Osteoblast (primary cell): ENCODE measurements at regions not wholly inside any gene's neighbourhood (a gene's known extent, or its start where the extent isn't known, plus 50 kb on each side); places are given as distances from the start of the nearest gene placed in this dataset.

Source experiments
- DNase-seq: peaks from one replicate; pipeline ENCODE4 v3.0.0; 2011; ENCODE audit warnings: low spot score, mixed read lengths; ENCODE audit not compliant: insufficient read length; ENCODE audit errors: missing footprints
- H2AFZ ChIP-seq: 2 replicates; pipeline ENCODE4 v1.6.0; 2011; ENCODE audit warnings: mild to moderate bottlenecking, low read length
- H3K27ac ChIP-seq: 2 replicates; pipeline ENCODE4 v1.5.1; 2011; ENCODE audit warnings: mild to moderate bottlenecking, low read depth, low read length, moderate library complexity
- H3K27me3 ChIP-seq: 2 replicates; pipeline ENCODE4 v1.6.0; 2012; ENCODE audit warnings: mild to moderate bottlenecking, control low read depth, inconsistent platforms, low read length, moderate library complexity; ENCODE audit not compliant: insufficient read depth
- H3K36me3 ChIP-seq: 2 replicates; pipeline ENCODE4 v1.5.1; 2011; ENCODE audit warnings: mild to moderate bottlenecking, low read length, control low read depth, moderate library complexity; ENCODE audit not compliant: insufficient read depth
- H3K4me1 ChIP-seq: 2 replicates; pipeline ENCODE4 v1.5.1; 2011; ENCODE audit warnings: mild to moderate bottlenecking, low read length, control low read depth, moderate library complexity; ENCODE audit not compliant: insufficient read depth
- H3K4me2 ChIP-seq: 2 replicates; pipeline ENCODE4 v1.6.0; 2011; ENCODE audit warnings: mild to moderate bottlenecking, low read length; ENCODE audit not compliant: insufficient read depth
- H3K4me3 ChIP-seq: fragments of 200-600 bp; sonication (generic); 3 replicates; pipeline ENCODE4 v1.5.1; 2012; ENCODE audit warnings: mild to moderate bottlenecking, low read length, inconsistent platforms; ENCODE audit not compliant: insufficient read depth
- H3K79me2 ChIP-seq: 2 replicates; pipeline ENCODE4 v1.6.0; 2012; ENCODE audit warnings: mild to moderate bottlenecking, low read length, control low read depth, inconsistent platforms; ENCODE audit not compliant: insufficient read depth
- H3K9me3 ChIP-seq: 2 replicates; pipeline ENCODE4 v1.5.1; 2011; ENCODE audit warnings: low read depth, low read length, control low read depth
- H4K20me1 ChIP-seq: 2 replicates; pipeline ENCODE4 v1.6.0; 2012; ENCODE audit warnings: mild to moderate bottlenecking, low read length, control low read depth; ENCODE audit not compliant: insufficient read depth
- CTCF ChIP-seq: IDR thresholded peaks from 2 replicates; pipeline ENCODE4 v1.5.1; 2011; ENCODE audit warnings: mild to moderate bottlenecking, low read depth, low read length, moderate library complexity; ENCODE audit errors: extremely low read depth

GRCh38 chrX:139039041-139039440 lies 327.5 kb upstream of the FGF13 start:
- H3K4me3 ChIP-seq = no peak overlapping the region
- TF ChIP-seq CTCF = no peak
- H4K20me1 ChIP-seq = no peaks in the 10 kb centered on the region
- H3K9me3 ChIP-seq = no peaks in the 10 kb centered on the region
- no peak for DNase-seq
- H3K27me3 ChIP-seq = no peaks in the 10 kb centered on the region
- no peaks in the 10 kb centered on the region for H3K79me2 ChIP-seq
- H3K4me1 ChIP-seq = no peaks in the 10 kb centered on the region
- H3K27ac ChIP-seq = no peak overlapping the region
- H3K36me3 ChIP-seq = no peaks in the 10 kb centered on the region
- H2AFZ ChIP-seq = no peak overlapping the region
- no peak overlapping the region for H3K4me2 ChIP-seq

- Histone ChIP-seq H3K27ac (no peak overlapping the region), H2AFZ (no peak overlapping the region), H3K4me1 (no peaks in the 10 kb centered on the region), H3K9me3 (no peaks in the 10 kb centered on the region), H3K4me2 (no peak overlapping the region), H4K20me1 (no peaks in the 10 kb centered on the region), H3K79me2 (no peaks in the 10 kb centered on the region), H3K36me3 (no peaks in the 10 kb centered on the region), H3K27me3 (no peaks in the 10 kb centered on the region), H3K4me3 (no peak overlapping the region)
- no peak for TF ChIP-seq CTCF
- no peak for DNase-seq
These were observed 315.3 kb upstream of the FGF13 start for GRCh38 chrX:139026811-139027210.

GRCh38 chrX:139026406-139026805 lies 314.9 kb upstream of the FGF13 start:
- H2AFZ ChIP-seq = no peak overlapping the region
- DNase-seq = no peak
- no peaks in the 10 kb centered on the region for H3K27me3 ChIP-seq
- H3K4me2 ChIP-seq = no peak overlapping the region
- no peak overlapping the region for H3K4me3 ChIP-seq
- no peak overlapping the region for H3K27ac ChIP-seq
- TF ChIP-seq CTCF = no peak
- H3K9me3 ChIP-seq = no peaks in the 10 kb centered on the region
- no peaks in the 10 kb centered on the region for H3K4me1 ChIP-seq
- no peaks in the 10 kb centered on the region for H3K79me2 ChIP-seq
- no peaks in the 10 kb centered on the region for H4K20me1 ChIP-seq
- no peaks in the 10 kb centered on the region for H3K36me3 ChIP-seq

- no peak overlapping the region for H3K4me2 ChIP-seq
- no peak overlapping the region for H2AFZ ChIP-seq
- H3K27me3 ChIP-seq = no peaks in the 10 kb centered on the region
- H3K79me2 ChIP-seq = no peaks in the 10 kb centered on the region
- no peak for TF ChIP-seq CTCF
- DNase-seq = peak; percentile 3
- H3K4me3 ChIP-seq = no peak overlapping the region
- no peaks in the 10 kb centered on the region for H3K36me3 ChIP-seq
- H3K4me1 ChIP-seq = no peaks in the 10 kb centered on the region
- no peaks in the 10 kb centered on the region for H3K9me3 ChIP-seq
- H3K27ac ChIP-seq = no peak overlapping the region
- no peaks in the 10 kb centered on the region for H4K20me1 ChIP-seq
These were observed 314.3 kb upstream of the FGF13 start for GRCh38 chrX:139025816-139026215.
